Chondrocyte (in vitro differentiated cells): ENCODE measurements at regions not wholly inside any gene's neighbourhood (a gene's known extent, or its start where the extent isn't known, plus 50 kb on each side); places are given as distances from the start of the nearest gene placed in this dataset.

Experiments used
- DNase-seq: peaks from one replicate; pipeline ENCODE4 v3.0.0; 2021; ENCODE audit warnings: mixed read lengths, low spot score
- H3K27ac Mint-ChIP-seq: one replicate; pipeline ENCODE4 v1.8.0; 2021; ENCODE audit warnings: mild to moderate bottlenecking, moderate library complexity, mixed read lengths; ENCODE audit not compliant: unreplicated experiment
- H3K27me3 Mint-ChIP-seq: 2 replicates; pipeline ENCODE4 v1.8.0; 2021; ENCODE audit warnings: low read depth, mixed read lengths
- H3K36me3 Mint-ChIP-seq: 2 replicates; pipeline ENCODE4 v1.8.0; 2021; ENCODE audit warnings: low read depth, mixed read lengths
- H3K4me1 Mint-ChIP-seq: 2 replicates; pipeline ENCODE4 v1.8.0; 2021; ENCODE audit warnings: low read depth, mild to moderate bottlenecking, mixed read lengths
- H3K4me3 Mint-ChIP-seq: one replicate; pipeline ENCODE4 v1.8.0; 2021; ENCODE audit warnings: mild to moderate bottlenecking, moderate library complexity, mixed read lengths; ENCODE audit not compliant: unreplicated experiment
- H3K9me3 Mint-ChIP-seq: 2 replicates; pipeline ENCODE4 v1.8.0; 2021; ENCODE audit warnings: low read depth, mixed read lengths
- CTCF ChIP-seq: fragments of 200-600 bp; sonication (generic); IDR thresholded peaks from 2 replicates; pipeline ENCODE4 v1.5.0; 2021; ENCODE audit warnings: antibody characterized with exemption, mild to moderate bottlenecking, moderate library complexity

- Mint-ChIP-seq H3K27ac (no peak overlapping the region), H3K9me3 (no peaks in the 10 kb centered on the region), H3K4me3 (no peak overlapping the region), H3K36me3 (no peaks in the 10 kb centered on the region), H3K27me3 (peaks cover 2% of the 10 kb centered on the region), H3K4me1 (no peaks in the 10 kb centered on the region)
- no peak for TF ChIP-seq CTCF
- DNase-seq: no peak
Observed at GRCh38 chr20:56697476-56697875, 68.4 kb downstream of the TFAP2C start.

DNA sequence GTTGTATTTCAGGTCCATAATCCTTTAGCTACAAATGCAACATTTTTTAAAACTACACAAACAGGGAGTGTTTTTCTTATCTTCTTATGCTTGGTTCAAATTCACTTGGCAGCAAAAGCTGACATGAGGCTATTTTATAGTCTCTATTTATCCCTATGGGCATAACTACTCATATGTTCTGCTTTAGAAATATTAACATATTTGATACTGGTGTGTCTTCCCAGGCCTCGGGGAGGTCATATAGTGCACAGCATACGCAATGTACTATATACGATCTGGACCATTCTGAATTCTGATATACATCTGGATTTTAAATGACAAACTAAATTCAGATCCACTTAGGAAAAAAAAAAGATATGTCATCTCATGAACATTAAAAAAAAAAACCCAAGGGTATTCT, 69.2 kb downstream of the TFAP2C start:
- Mint-ChIP-seq H3K36me3 (no peaks in the 10 kb centered on the region), H3K27ac (no peak overlapping the region), H3K4me1 (no peaks in the 10 kb centered on the region), H3K9me3 (no peaks in the 10 kb centered on the region), H3K27me3 (peaks cover 2% of the 10 kb centered on the region), H3K4me3 (no peak overlapping the region)
- no peak for TF ChIP-seq CTCF
- DNase-seq: no peak

DNA sequence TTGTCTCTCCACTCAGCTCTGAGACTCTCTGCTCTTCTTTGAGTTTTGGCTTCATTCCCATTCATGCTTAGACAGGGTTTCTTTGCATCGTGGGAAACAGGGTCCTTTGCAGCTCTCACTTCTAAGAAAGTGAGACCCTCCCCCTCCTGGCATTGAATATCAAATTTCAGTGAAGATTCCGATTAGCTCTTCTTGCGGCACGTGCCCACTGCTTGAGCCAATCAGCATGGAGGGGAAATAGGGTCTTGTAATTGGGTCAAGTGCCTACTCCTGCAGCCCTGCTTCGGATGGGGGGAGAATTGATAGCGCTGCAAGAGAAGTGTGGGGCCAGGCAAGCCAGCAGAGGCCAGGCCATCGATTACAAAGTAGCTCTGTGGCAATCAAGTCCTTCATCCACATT, 69.6 kb downstream of the TFAP2C start:
- Mint-ChIP-seq H3K36me3 (no peaks in the 10 kb centered on the region), H3K4me1 (no peaks in the 10 kb centered on the region), H3K27ac (no peak overlapping the region), H3K27me3 (peaks cover 2% of the 10 kb centered on the region), H3K9me3 (no peaks in the 10 kb centered on the region), H3K4me3 (no peak overlapping the region)
- DNase-seq: no peak
- no peak for TF ChIP-seq CTCF

GRCh38 chr20:56702931-56703840, 74.1 kb downstream of the TFAP2C start:
- H3K27me3 Mint-ChIP-seq: peaks cover 2% of the 10 kb centered on the region
- H3K4me3 Mint-ChIP-seq: no peak overlapping the region
- TF ChIP-seq CTCF: no peak
- no peaks in the 10 kb centered on the region for H3K9me3 Mint-ChIP-seq
- H3K4me1 Mint-ChIP-seq: peaks cover 13% of the 10 kb centered on the region
- no peaks in the 10 kb centered on the region for H3K36me3 Mint-ChIP-seq
- DNase-seq: no peak
- H3K27ac Mint-ChIP-seq: no peak overlapping the region

DNA sequence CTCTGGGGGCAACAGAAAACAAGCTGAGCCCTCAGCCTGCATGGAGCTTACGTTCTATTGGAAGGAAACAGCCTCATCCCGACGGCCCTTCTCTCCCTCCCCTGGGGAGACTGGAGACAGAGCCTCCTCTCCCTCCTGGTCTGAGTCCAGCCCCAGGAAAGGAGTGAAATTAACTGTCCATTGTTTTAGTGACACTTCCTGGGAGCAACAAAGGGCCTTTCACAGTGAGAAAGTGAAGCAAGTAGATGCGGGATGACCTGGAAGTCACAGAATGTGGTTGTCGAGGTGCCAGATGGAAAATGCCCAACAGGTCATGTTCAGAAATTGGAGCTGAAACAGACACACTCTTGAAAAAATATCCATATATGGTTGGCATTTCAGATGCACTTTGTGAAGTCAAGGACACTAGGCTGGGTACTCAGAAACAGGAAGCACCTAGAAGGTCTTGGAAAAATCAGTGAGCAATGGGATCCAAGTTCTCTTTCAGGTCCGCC, 77.8 kb downstream of the TFAP2C start:
- DNase-seq: no peak
- H3K27me3 Mint-ChIP-seq: no peaks in the 10 kb centered on the region
- TF ChIP-seq CTCF: no peak
- no peak overlapping the region for H3K4me3 Mint-ChIP-seq
- peaks cover 44% of the 10 kb centered on the region for H3K4me1 Mint-ChIP-seq
- H3K9me3 Mint-ChIP-seq: no peaks in the 10 kb centered on the region
- H3K36me3 Mint-ChIP-seq: no peaks in the 10 kb centered on the region
- no peak overlapping the region for H3K27ac Mint-ChIP-seq
